GM18508 (cell line): ENCODE measurements at regions not wholly inside any gene's neighbourhood (a gene's known extent, or its start where the extent isn't known, plus 50 kb on each side); places are given as distances from the start of the nearest gene placed in this dataset.
"Not testable (repeated sequence)": the region's sequence is repeated elsewhere in the genome, so short reads cannot be mapped to it uniquely, and the experiment has no call there.

ENCODE experiments used
- ATAC-seq: cut with Tn5 transposase; IDR thresholded peaks from one replicate; pipeline ENCODE4 v1.9.1; 2021; ENCODE audit warnings: moderate number of reproducible peaks; ENCODE audit not compliant: insufficient read depth, unreplicated experiment

GRCh38 chr5:89534331-89534730 is 651.3 kb upstream of the MEF2C start:
- ATAC-seq: no peak

- no peak for ATAC-seq
Measured at GRCh38 chr5:89524785-89525184, 641.8 kb upstream of the MEF2C start.

DNA sequence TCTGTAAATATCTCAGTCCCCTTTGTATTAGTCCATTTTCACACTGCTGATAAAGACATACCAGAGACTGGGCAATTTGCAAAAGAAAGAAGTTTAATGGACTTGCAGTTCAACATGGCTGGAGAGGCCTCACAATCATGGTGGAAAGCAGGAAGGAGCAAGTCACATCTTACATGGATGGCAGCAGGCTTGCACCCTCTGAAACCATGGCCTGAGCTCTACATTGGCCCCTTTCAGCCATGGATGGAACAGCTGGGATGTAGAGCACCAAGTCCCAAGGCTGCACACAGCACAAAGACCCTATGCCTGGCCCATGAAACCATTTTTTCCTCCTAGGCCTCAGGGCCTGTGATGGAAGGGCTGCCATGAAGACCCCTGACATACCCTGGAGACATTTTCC is 640.9 kb upstream of the MEF2C start:
- not testable (repeated sequence) for ATAC-seq

- ATAC-seq: no peak
Measured at GRCh38 chr5:89520771-89521170, 637.8 kb upstream of the MEF2C start.

DNA sequence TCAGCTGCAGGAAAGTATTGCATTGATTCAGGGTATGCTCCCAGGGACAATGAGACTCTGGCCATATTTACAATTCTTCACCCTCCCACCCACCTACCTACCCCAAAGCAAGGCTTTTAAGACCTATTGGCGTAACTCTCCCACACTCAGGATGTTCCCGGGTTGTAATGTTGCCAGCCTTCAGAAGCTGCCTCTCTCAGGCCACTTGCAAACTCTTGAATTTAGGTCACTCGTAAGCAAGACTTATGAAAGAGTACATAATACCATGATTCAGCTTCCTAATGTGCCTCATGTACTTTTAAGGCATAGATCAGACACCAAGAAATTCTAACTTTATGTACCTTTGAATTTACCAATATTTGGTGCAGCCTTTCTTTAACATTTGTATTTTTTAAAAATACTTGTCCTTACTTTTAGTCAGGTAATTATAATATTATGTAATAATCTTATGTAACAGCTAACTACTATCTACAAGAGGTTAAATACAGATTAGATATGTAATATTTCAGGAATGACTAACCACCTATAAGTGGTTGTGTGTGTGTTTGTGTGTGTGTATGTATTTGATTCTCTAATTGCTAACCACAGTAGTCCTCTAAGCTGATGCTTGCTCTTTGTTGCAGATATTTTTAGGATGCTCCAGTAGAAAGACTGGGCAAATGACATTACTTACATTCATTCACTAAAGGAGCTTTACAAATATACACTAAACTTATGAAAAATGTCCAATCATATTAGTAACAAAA is 630.5 kb upstream of the MEF2C start:
- no peak for ATAC-seq

DNA sequence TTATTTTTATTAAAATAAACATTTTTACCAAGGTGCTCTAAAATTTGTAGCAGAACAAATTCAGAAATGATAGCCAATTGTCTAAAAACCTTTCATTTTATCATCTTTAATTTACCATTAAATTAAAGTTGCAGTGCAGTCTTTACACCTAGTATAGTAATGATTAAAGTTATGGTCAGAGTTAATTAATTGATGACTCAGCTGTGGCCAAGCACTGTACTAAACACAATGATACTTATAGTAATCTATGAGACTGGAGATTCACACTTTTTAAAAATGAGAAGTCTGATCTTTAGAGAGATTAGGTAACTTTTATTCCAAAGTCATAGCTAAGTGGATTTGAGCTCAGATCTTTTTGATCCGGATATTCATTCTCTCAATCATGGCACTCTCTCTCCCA is 621.1 kb upstream of the MEF2C start:
- no peak for ATAC-seq

- ATAC-seq: no peak
Measured at GRCh38 chr5:89499787-89500186, 616.8 kb upstream of the MEF2C start.

- no peak for ATAC-seq
Measured at GRCh38 chr5:89498699-89499098, 615.7 kb upstream of the MEF2C start.

DNA sequence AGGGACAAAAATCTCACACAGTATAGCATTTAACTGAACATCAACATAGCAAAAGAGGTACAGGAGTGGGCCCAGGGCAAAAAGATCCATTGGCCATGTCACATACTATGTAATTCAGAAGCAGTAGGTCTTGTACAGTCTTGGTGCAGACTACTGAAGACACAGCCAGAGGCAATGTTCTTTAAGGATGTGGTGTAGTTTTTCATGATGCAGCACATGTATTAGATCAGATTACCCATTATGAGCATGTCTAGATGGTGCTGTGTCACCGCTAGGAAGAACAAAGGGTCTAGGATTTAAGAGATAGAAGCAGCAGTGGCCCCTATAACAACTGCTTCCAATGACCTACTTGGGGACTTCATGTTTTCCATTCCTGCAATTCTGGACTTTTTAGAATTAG is 610.4 kb upstream of the MEF2C start:
- no peak for ATAC-seq

GRCh38 chr5:89484962-89485361 is 602.0 kb upstream of the MEF2C start:
- no peak for ATAC-seq

- no peak for ATAC-seq
Measured at GRCh38 chr5:89480406-89481007, 597.5 kb upstream of the MEF2C start.

DNA sequence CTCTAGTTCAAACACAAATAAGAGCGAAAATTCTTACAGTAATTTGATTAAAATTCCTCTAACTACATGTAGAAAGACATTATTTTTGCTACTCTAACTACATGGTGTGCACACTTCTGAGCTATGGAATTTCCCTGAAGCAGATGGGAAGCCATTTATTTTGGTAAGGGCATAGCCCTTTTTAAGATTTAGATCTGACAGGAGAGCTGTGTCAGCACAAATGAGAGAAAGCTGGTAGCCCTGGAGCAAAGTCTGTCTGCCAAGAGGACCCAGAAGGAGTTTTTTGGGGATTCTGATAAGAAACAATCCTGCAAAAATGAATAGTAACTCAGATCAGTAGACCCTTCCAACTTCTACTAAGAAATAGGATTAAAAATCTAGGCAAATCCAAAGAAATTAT is 595.9 kb upstream of the MEF2C start:
- no peak for ATAC-seq

GRCh38 chr5:89473196-89473595 is 590.2 kb upstream of the MEF2C start:
- no peak for ATAC-seq

- ATAC-seq: no peak
Measured at GRCh38 chr5:89471541-89471940, 588.6 kb upstream of the MEF2C start.

GRCh38 chr5:89471115-89471514 is 588.1 kb upstream of the MEF2C start:
- no peak for ATAC-seq

DNA sequence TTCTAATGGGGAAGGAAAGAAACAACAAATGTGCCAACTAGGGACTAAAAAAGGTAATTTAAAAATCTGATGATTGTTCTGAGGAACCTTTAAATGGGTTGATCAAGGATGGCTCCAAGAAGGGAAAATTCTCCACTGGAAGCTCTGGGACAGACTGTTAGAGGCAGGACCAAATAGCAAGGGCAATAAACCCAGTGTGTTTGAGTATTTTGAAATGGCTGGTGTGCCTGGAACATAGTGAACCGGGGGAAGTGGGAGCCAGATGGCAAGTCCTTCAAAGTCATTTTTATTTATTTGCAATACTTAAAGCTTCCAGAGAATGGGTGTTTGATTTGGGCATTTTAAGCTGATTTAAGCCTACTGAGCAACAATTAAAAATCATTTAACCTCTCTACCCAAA is 587.7 kb upstream of the MEF2C start:
- no peak for ATAC-seq

- no peak for ATAC-seq
Measured at GRCh38 chr5:89458332-89458656, 575.3 kb upstream of the MEF2C start.

DNA sequence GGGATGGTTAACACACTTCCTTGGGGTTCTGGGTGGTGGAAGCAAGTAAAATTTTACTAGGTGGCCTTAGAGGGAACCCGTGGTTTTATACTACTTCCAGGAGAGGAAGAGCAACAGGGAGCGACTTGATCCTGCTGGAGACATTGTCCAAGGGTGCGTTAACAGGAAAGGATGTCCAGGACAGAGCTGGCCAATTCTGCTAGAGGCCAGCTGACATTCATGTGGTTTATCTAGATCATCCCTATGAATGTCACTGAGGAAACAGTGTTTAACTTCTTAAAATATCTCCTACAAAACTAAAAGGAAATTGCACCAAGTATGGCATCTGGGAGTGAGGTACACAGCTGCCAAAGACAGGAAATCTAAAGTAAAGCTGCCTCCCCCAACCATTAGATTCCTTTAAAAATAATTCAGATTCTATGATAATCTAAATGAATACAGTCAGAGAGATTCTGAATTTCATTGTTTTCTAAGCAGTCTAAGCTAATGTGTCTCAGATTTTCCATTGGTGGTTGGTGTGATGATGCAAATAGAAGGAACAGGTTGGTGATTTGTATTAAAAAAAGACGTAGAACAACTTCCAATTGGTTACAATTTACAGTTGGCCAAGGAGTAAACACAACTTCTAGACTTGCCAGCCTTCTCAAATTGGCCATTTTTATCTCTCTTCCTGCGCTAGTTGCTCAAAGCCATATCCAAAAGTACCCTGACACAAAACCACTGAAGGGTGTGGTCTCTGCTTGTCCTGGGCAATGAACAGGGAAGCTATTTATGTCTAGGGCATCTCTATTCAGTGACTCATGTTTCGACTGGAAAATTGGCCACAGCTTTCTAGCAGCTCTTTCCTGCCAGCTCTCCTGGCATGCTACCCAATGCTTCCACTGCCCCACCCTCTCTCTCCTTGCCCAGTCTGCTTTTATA is 574.7 kb upstream of the MEF2C start:
- ATAC-seq: no peak

GRCh38 chr5:89452081-89452480 is 569.1 kb upstream of the MEF2C start:
- ATAC-seq: no peak

DNA sequence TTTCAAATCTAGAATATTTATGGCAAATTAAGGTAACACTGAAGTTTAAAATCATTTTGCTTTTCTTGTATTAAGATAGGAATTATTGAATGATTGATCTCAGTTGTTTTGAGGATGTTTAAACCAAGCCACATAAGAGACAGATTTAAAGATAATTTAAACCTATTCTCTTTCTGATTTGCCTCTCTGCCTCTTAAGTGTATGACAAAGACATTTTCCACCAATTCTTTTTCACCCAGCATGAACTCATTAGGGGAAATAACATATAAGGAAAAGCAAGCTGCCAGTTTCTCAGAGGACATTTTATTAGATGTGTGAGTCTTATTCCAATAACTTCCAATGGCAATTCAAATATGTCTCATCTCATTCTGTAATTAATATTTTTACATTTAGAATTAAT is 568.3 kb upstream of the MEF2C start:
- no peak for ATAC-seq

- peak; percentile 35 for ATAC-seq
Measured at GRCh38 chr5:89450149-89450538, 567.2 kb upstream of the MEF2C start.
